GM20000 (cell line): ENCODE measurements at regions not wholly inside any gene's neighbourhood (a gene's known extent, or its start where the extent isn't known, plus 50 kb on each side); places are given as distances from the start of the nearest gene placed in this dataset.

Source experiments
- DNase-seq: peaks from one replicate; pipeline ENCODE4 v3.0.0; 2012; ENCODE audit warnings: low spot score
- TF ChIP-seq, protein P1 (sequence below): IDR thresholded peaks from 2 replicates; pipeline ENCODE4 v1.5.1; 2012; ENCODE audit warnings: mild to moderate bottlenecking, control low read depth; ENCODE audit errors: extremely low read depth, missing control alignments

DNA sequence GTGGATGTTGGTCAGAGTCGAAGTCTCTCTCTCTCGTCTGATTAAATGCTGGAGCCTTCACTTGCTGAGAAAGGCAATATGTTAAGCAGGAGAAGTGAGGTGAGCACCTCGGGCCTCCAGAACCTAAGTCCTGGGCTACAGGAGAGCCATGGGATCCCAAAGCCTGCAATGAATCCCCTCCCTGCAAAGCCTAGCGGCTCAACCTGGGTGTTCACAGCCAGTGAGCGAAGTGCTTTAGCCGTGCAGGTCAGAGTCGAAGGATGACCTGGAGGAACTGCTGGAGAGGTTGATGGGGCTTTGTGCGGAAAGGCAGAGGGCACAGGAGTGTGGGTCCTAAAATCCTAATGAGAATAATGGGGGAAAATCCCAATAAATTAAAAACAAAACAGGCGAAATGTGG, 267.8 kb downstream of the ENGASE start:
- DNase-seq = no peak
- TF ChIP-seq, protein P1, sequence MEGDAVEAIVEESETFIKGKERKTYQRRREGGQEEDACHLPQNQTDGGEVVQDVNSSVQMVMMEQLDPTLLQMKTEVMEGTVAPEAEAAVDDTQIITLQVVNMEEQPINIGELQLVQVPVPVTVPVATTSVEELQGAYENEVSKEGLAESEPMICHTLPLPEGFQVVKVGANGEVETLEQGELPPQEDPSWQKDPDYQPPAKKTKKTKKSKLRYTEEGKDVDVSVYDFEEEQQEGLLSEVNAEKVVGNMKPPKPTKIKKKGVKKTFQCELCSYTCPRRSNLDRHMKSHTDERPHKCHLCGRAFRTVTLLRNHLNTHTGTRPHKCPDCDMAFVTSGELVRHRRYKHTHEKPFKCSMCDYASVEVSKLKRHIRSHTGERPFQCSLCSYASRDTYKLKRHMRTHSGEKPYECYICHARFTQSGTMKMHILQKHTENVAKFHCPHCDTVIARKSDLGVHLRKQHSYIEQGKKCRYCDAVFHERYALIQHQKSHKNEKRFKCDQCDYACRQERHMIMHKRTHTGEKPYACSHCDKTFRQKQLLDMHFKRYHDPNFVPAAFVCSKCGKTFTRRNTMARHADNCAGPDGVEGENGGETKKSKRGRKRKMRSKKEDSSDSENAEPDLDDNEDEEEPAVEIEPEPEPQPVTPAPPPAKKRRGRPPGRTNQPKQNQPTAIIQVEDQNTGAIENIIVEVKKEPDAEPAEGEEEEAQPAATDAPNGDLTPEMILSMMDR = no peak

DNA sequence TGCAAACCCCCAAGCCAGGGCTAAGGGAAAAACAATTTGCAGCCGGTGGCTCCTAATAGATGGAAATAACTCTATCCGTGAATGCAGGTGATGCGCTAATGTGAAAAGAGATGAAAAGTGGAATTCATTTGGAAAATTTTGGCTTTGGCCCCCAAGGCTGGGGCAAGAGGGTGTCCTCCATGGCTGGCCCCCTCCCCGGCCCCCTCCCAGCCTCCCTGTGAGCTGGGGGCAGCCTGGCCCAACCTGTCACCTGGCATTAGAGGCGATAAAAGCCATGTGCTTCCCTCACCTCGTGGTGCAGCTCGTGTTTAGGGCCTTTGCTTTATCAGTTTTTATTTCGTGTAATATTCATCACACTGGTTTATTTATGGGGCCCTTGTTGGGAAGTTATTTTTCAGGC, 267.2 kb downstream of the ENGASE start:
- DNase-seq = no peak
- TF ChIP-seq, protein P1 = no peak

DNA sequence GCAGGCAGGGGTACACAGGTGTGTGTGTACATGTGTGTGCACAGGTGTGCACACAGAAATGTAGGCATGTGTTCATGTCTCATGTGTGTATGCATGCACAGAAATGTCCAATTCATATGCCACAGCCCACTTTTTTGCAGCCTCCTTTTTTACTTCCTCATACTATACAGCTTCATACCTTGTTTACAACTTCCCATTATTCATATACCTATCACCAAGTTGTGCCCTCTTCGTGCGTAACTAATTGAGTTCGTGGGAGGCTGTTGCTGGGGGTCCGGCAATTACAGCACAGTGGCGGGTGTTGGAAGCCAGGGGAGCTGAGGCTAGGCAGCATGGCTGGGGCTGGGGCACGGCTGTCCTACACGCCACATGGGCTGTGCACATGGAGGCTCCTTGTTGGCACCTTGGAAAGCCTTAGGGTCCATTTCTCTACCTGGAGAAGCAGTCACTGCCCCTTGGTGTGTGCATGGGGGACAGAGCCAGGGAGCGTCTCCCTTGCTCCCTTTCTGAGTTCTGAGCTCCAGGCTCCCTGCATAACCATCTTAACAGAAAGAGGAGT, 266.7 kb downstream of the ENGASE start:
- DNase-seq = no peak
- TF ChIP-seq, protein P1 = no peak

DNA sequence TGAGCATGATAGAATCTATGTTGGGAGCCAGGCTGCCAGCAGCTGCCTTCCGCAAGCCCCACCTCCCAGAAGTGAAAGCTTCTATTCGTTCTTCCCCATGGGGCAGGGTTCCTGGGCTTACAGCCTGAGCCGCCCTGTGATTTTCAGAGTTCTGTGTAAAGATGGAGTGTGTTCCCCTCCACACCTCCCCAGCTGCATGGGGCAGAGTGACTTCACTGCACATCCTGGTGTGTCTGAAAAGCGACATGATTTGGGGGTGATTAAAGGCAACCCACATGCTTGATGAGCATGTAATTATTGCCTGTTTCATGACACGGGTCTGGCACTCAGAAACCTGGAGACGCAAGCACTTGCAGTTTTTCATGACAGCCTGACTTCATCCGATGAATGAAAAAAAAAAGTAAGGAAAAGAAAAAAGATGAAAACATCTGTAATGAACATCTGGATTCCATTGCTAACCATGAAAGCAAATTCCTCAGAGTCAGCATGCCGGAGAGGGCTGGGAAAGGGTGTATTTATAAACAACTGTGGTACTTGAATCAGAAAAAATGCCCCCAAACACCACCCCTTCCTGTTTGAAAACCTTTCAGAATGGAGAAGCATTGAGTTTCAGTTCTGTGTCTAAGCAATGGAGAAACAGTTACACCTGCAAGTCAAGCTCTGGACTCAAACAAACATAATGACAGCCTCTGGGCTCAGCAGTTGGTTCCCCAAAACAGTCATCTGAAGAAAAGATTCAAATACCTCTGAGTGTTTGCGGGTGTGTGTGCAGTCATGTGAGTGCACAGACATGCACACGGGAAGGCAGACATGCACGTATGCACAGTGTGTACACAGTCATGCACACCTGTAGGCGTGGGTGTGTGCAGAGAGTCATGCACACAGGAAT, 266.0 kb downstream of the ENGASE start:
- peak; percentile 79 for DNase-seq
- TF ChIP-seq, protein P1 = no peak

DNA sequence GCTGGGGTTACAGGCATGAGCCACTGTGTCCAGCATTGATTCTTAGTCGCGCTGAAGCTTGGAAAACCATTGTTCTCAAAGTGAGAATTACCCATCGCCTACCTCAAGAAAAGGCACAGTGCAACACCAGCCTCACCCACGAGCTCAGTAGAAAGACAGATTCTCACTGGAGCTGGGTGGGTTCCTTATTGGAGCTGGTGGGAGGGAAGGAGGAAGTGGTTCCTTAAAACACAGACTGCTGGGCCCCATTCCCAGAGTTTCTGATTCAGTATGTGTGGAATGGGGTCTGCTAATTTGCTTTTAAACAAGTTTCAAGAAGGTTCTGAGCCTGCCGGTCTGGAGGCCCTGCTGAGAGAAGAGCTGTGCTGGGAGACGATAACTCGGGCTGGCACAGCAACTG, 264.7 kb downstream of the ENGASE start:
- TF ChIP-seq, protein P1 = no peak
- no peak for DNase-seq

DNA sequence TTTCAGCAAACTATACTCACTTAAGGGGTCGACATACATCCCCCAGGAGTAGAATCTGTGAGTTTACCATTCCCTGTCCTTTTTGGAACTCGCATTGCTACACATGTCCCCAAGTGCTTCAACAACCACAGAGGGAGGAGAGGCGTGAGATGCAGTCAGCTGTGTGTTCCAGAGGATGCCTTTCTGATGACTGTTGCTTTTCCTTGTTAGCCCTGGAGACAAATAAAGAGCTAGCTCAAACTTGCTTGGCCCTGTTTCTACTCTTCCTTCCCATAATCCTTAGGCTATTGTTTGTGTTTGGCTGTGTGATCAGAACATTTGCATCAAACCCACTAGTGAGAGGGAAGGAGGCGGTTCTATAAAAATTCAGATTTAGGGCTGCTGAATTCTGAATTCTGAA, 264.0 kb downstream of the ENGASE start:
- TF ChIP-seq, protein P1 = no peak
- DNase-seq = no peak

DNA sequence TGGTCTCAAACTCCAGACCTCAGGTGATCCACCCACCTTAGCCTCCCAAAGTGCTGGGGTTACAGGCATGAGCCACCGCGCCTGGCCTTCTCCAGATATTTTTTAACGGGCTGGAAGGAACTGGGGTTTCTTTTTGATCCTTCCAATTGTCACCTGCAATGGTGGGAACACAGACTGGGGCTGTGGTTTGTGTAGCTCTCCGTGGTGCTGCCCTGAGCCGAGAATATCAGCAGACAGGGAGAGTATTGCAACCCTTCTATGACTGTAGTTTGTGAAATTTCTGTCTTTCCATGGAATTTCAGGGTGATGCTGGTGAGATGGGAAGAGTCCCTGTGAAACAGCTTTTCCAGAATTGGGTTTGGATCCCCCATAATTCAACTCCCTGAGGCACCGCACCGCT, 263.5 kb downstream of the ENGASE start:
- TF ChIP-seq, protein P1 = no peak
- DNase-seq = no peak
